Uterus (tissue), 3 donors: ENCODE measurements at regions not wholly inside any gene's neighbourhood (a gene's known extent, or its start where the extent isn't known, plus 50 kb on each side); places are given as distances from the start of the nearest gene placed in this dataset.

Experiments
- DNase-seq, 2 donors: peaks; one replicate each; pipeline ENCODE4 v3.0.0-alpha.2; 2019 to 2020
- H3K27ac ChIP-seq, 2 donors: fragments of 200-600 bp; sonication (generic); 1 replicate in 1 of 2; 2 replicates in 1 of 2; pipeline ENCODE4 v1.5.1; 2016 to 2018
- H3K27me3 ChIP-seq, 2 donors: fragments of 200-600 bp; sonication (generic); one replicate each; pipeline ENCODE4 v1.5.1; 2018 to 2019; ENCODE audit warnings: control low read depth in 1 of 2
- H3K36me3 ChIP-seq, 2 donors: fragments of 200-600 bp; sonication (generic); one replicate each; pipeline ENCODE4 v1.5.1; 2019; ENCODE audit warnings: control low read depth in 1 of 2
- H3K4me1 ChIP-seq, 2 donors: fragments of 200-600 bp; sonication (generic); one replicate each; pipeline ENCODE4 v1.5.1; 2018 to 2019; ENCODE audit warnings: control low read depth in 1 of 2
- H3K4me3 ChIP-seq, 2 donors: fragments of 200-600 bp; sonication (generic); 1 replicate in 1 of 2; 2 replicates in 1 of 2; pipeline ENCODE4 v1.5.1; 2018 to 2019; ENCODE audit warnings: mild to moderate bottlenecking in 1 of 2
- H3K9me3 ChIP-seq, 2 donors: fragments of 200-600 bp; sonication (generic); one replicate each; pipeline ENCODE4 v1.5.1; 2019; ENCODE audit warnings: control low read depth in 1 of 2
- CTCF ChIP-seq, 4 experiments: fragments of 200-600 bp in 2 of 4; fragments of 450-650 bp in 2 of 4; sonication (generic) in 2 of 4; IDR thresholded peaks; one replicate each; pipeline ENCODE4 v1.5.1; 2016 to 2019; ENCODE audit warnings: antibody characterized with exemption in 4 of 4, mild to moderate bottlenecking in 2 of 4, moderate library complexity in 1 of 4
- POLR2A ChIP-seq, 2 donors: fragments of 450-650 bp; IDR thresholded peaks; one replicate each; pipeline ENCODE4 v1.6.1; 2016; ENCODE audit warnings: antibody characterized with exemption in 2 of 2, mild to moderate bottlenecking in 1 of 2, moderate library complexity in 1 of 2
- intact Hi-C: fragments of 100-400 bp; cut with DNase I; formaldehyde crosslinking; loops from one replicate; pipeline ENCODE4 v1.15.1; 2023; ENCODE audit warnings: low total_unique reads
- donor health status: DM: yes; HTN: yes; CAD: no.

GRCh38 chr11:134008634-134009071 lies 51.9 kb upstream of the IGSF9B start:
- Histone ChIP-seq H3K4me1 (no peaks in the 10 kb centered on the region), H3K9me3 (no peaks in the 10 kb centered on the region), H3K27me3 (no peaks in the 10 kb centered on the region), H3K4me3 (no peak overlapping the region), H3K36me3 (no peaks in the 10 kb centered on the region), H3K27ac (no peak overlapping the region)
- DNase-seq = no peak
- TF ChIP-seq CTCF (IDR thresholded peaks at IDR 0.05) (no peak), POLR2A (IDR thresholded peaks at IDR 0.05) (no peak)
- intact Hi-C loops = no loop called here

GRCh38 chr11:134013518-134013917 lies 55.4 kb upstream of the JAM3 start:
- no peaks in the 10 kb centered on the region for H3K9me3 ChIP-seq

GRCh38 chr11:134014511-134014910 lies 54.4 kb upstream of the JAM3 start:
- no peaks in the 10 kb centered on the region for H3K9me3 ChIP-seq
- TF ChIP-seq CTCF (IDR thresholded peaks at IDR 0.05) (peak in 2 of 4 experiments; percentile 19 to 27), POLR2A (IDR thresholded peaks at IDR 0.05) (no peak)
- no peak overlapping the region for H3K4me3 ChIP-seq
- no peaks in the 10 kb centered on the region for H3K36me3 ChIP-seq
- DNase-seq = no peak
- no peaks in the 10 kb centered on the region for H3K4me1 ChIP-seq
- intact Hi-C loops = no loop called here
- H3K27me3 ChIP-seq = no peaks in the 10 kb centered on the region
- H3K27ac ChIP-seq = no peak overlapping the region

More at GRCh38 chr11:134013518-134013917, 55.4 kb upstream of the JAM3 start:
- H3K27me3 ChIP-seq = no peaks in the 10 kb centered on the region
- no peak overlapping the region for H3K27ac ChIP-seq
- H3K4me1 ChIP-seq = no peaks in the 10 kb centered on the region
- TF ChIP-seq POLR2A (IDR thresholded peaks at IDR 0.05) (no peak), CTCF (IDR thresholded peaks at IDR 0.05) (no peak)
- intact Hi-C loops = no loop called here
- no peak for DNase-seq
- no peak overlapping the region for H3K4me3 ChIP-seq
- H3K36me3 ChIP-seq = no peaks in the 10 kb centered on the region

- intact Hi-C loops = no loop called here
- TF ChIP-seq CTCF (IDR thresholded peaks at IDR 0.05) (no peak), POLR2A (IDR thresholded peaks at IDR 0.05) (no peak)
- Histone ChIP-seq H3K27me3 (no peaks in the 10 kb centered on the region), H3K9me3 (no peaks in the 10 kb centered on the region), H3K4me3 (no peak overlapping the region), H3K4me1 (no peaks in the 10 kb centered on the region), H3K36me3 (no peaks in the 10 kb centered on the region), H3K27ac (no peak overlapping the region)
- DNase-seq = no peak
These were observed 53.3 kb upstream of the JAM3 start for GRCh38 chr11:134015556-134015955.

GRCh38 chr11:134017511-134018430 lies 51.1 kb upstream of the JAM3 start:
- no peak overlapping the region for H3K4me3 ChIP-seq
- no peaks in the 10 kb centered on the region for H3K27me3 ChIP-seq
- TF ChIP-seq CTCF (IDR thresholded peaks at IDR 0.05) = no peak
- TF ChIP-seq POLR2A (IDR thresholded peaks at IDR 0.05) = no peak
- no peaks in the 10 kb centered on the region for H3K36me3 ChIP-seq
- no peak for DNase-seq
- intact Hi-C loops = no loop called here
- no peaks in the 10 kb centered on the region for H3K9me3 ChIP-seq
- H3K27ac ChIP-seq = no peak overlapping the region
- H3K4me1 ChIP-seq = no peaks in the 10 kb centered on the region
